NCI-H2081 (cell line): ENCODE measurements at regions not wholly inside any gene's neighbourhood (a gene's known extent, or its start where the extent isn't known, plus 50 kb on each side); places are given as distances from the start of the nearest gene placed in this dataset.

Experiments used
- DNase-seq, 2 experiments: peaks; one replicate each; lab custom pipeline; 2025; lab: John Stamatoyannopoulos, UW

- no peak for DNase-seq
These were observed 222.5 kb downstream of the NXNL2 start for GRCh38 chr9:88757406-88758010.

GRCh38 chr9:88759364-88759763 lies 224.4 kb downstream of the NXNL2 start:
- no peak for DNase-seq

GRCh38 chr9:88766778-88767503 lies 224.3 kb upstream of the S1PR3 start:
- no peak for DNase-seq

GRCh38 chr9:88767504-88767790 lies 223.8 kb upstream of the S1PR3 start:
- DNase-seq = no peak

GRCh38 chr9:88772575-88772974 lies 218.7 kb upstream of the S1PR3 start:
- DNase-seq = no peak

GRCh38 chr9:88773126-88773525 lies 218.1 kb upstream of the S1PR3 start:
- DNase-seq = no peak

- DNase-seq = no peak
These were observed 217.5 kb upstream of the S1PR3 start for GRCh38 chr9:88773627-88774244.

- DNase-seq = no peak
These were observed 216.2 kb upstream of the S1PR3 start for GRCh38 chr9:88775037-88775471.

GRCh38 chr9:88775559-88775958 lies 215.7 kb upstream of the S1PR3 start:
- DNase-seq = no peak

GRCh38 chr9:88775966-88776365 lies 215.3 kb upstream of the S1PR3 start:
- no peak for DNase-seq

GRCh38 chr9:88776717-88777497 lies 214.4 kb upstream of the S1PR3 start:
- no peak for DNase-seq

GRCh38 chr9:88777498-88778312 lies 213.6 kb upstream of the S1PR3 start:
- DNase-seq = no peak

GRCh38 chr9:88781628-88782391 lies 209.5 kb upstream of the S1PR3 start:
- no peak for DNase-seq

- DNase-seq = no peak
These were observed 208.1 kb upstream of the S1PR3 start for GRCh38 chr9:88782931-88783710.

GRCh38 chr9:88783711-88784083 lies 207.6 kb upstream of the S1PR3 start:
- no peak for DNase-seq

GRCh38 chr9:88784960-88785359 lies 206.3 kb upstream of the S1PR3 start:
- DNase-seq = no peak

- DNase-seq = no peak
These were observed 204.8 kb upstream of the S1PR3 start for GRCh38 chr9:88786291-88787079.

- DNase-seq = no peak
These were observed 201.5 kb upstream of the S1PR3 start for GRCh38 chr9:88789785-88790184.

- no peak for DNase-seq
These were observed 200.0 kb upstream of the S1PR3 start for GRCh38 chr9:88791105-88791805.
